ENCODE measurements at regions not wholly inside any gene's neighbourhood (a gene's known extent, or its start where the extent isn't known, plus 50 kb on each side); places are given as distances from the start of the nearest gene placed in this dataset.

- TF ChIP-seq EGR1 (IDR thresholded peaks at IDR 0.05; ENCODE audit: low read depth) (no peak), ZFX (IDR thresholded peaks at IDR 0.05) (no peak), SIN3A (IDR thresholded peaks at IDR 0.05; ENCODE audit: low read depth) (no peak), CBX3 (IDR thresholded peaks at IDR 0.05; ENCODE audit: low read depth) (no peak), ELF1 (IDR thresholded peaks at IDR 0.05; ENCODE audit: borderline replicate concordance, low read depth) (no peak), CEBPB (IDR thresholded peaks at IDR 0.05; ENCODE audit: low read depth) (no peak), SP1 (IDR thresholded peaks at IDR 0.05; ENCODE audit: low read depth) (no peak), ZNF274 (IDR thresholded peaks at IDR 0.05; ENCODE audit: low read depth, low read length) (no peak)
Measured at GRCh38 chr5:74428876-74429275, 211.7 kb downstream of the ENC1 start (continued).

GRCh38 chr5:74428275-74428674 lies 212.3 kb downstream of the ENC1 start:
- no peaks in the 10 kb centered on the region for H4K20me1 ChIP-seq (ENCODE audit: insufficient read depth)
- no peak overlapping the region for H2AFZ ChIP-seq (ENCODE audit: low read depth, low read length, poor library complexity, severe bottlenecking)
- H3K9me2 ChIP-seq (ENCODE audit: insufficient read depth), result no peaks in the 10 kb centered on the region; the same call in 1 of the 2 replicates
- no peaks in the 10 kb centered on the region for H3K9me3 ChIP-seq (ENCODE audit: control insufficient read depth in 1 of 2, insufficient read depth in 1 of 2, low read depth in 1 of 2, low read length in 2 of 2)
- ChIA-PET RAD21 (ENCODE audit: low non-redundant PET in 1 of 2, low total read pairs in 2 of 2, uncharacterized antibody in 2 of 2, unreplicated experiment in 2 of 2) (no interaction called here), CTCF (no interaction called here), POLR2A (no interaction called here)
- H3K4me3 ChIP-seq (replicated peaks in 1 of 2; ENCODE audit: low read depth in 1 of 2, low read length in 2 of 2), result no peak overlapping the region
- DNase-seq (ENCODE audit: low read depth, low spot score) (no peak), ATAC-seq (no peak)
- H3K79me2 ChIP-seq (ENCODE audit: insufficient read depth, low read length), result no peaks in the 10 kb centered on the region
- H3K9ac ChIP-seq (ENCODE audit: low read length), result no peak overlapping the region
- H3K27me3 ChIP-seq (ENCODE audit: insufficient read depth, low read length), result no peaks in the 10 kb centered on the region
- H3K36me3 ChIP-seq (ENCODE audit: control insufficient read depth in 1 of 2, insufficient read depth in 2 of 2, low read length in 2 of 2), result no peaks in the 10 kb centered on the region
- intact Hi-C loops (cut with micrococcal nuclease), result no loop called here
- H3K4me1 ChIP-seq (ENCODE audit: control insufficient read depth in 1 of 2, insufficient read depth in 2 of 2, low read length in 2 of 2), result no peaks in the 10 kb centered on the region
- no peak overlapping the region for H3K27ac ChIP-seq (ENCODE audit: low read depth, low read length)
- TF ChIP-seq CBX3 (IDR thresholded peaks at IDR 0.05; ENCODE audit: low read depth), result no peak
- TF ChIP-seq POLR2AphosphoS5 (IDR thresholded peaks at IDR 0.05; ENCODE audit: low read depth, low read length), result no peak
- BruUV-seq (replicated peaks), result no TSS peak
- H3K4me2 ChIP-seq (ENCODE audit: low read length), result no peak overlapping the region

GRCh38 chr5:74426506-74426905 lies 214.0 kb downstream of the ENC1 start:
- no peaks in the 10 kb centered on the region for H3K4me1 ChIP-seq (ENCODE audit: control insufficient read depth in 1 of 2, insufficient read depth in 2 of 2, low read length in 2 of 2)
- no peak overlapping the region for H2AFZ ChIP-seq (ENCODE audit: low read depth, low read length, poor library complexity, severe bottlenecking)
- BruUV-seq (replicated peaks), result no TSS peak
- CTCF ChIA-PET, result no interaction called here
- no peak overlapping the region for H3K9ac ChIP-seq (ENCODE audit: low read length)
- no peak for ATAC-seq
- intact Hi-C loops (cut with micrococcal nuclease), result no loop called here
- POLR2A ChIA-PET, result no interaction called here
- no peaks in the 10 kb centered on the region for H3K36me3 ChIP-seq (ENCODE audit: control insufficient read depth in 1 of 2, insufficient read depth in 2 of 2, low read length in 2 of 2)
- no peaks in the 10 kb centered on the region for H3K79me2 ChIP-seq (ENCODE audit: insufficient read depth, low read length)
- H3K27me3 ChIP-seq (ENCODE audit: insufficient read depth, low read length), result no peaks in the 10 kb centered on the region
- no peaks in the 10 kb centered on the region; the same call in 1 of the 2 replicates for H3K9me2 ChIP-seq (ENCODE audit: insufficient read depth)
- no peak overlapping the region for H3K27ac ChIP-seq (ENCODE audit: low read depth, low read length)
- TF ChIP-seq SP1 (IDR thresholded peaks at IDR 0.05; ENCODE audit: low read depth), result no peak
- TF ChIP-seq CBX3 (IDR thresholded peaks at IDR 0.05; ENCODE audit: low read depth), result no peak
- no peak for TF ChIP-seq TCF7L2 (IDR thresholded peaks at IDR 0.05; ENCODE audit: borderline replicate concordance, extremely low read depth, insufficient read depth, insufficient read length)
- no peak for TF ChIP-seq ZBTB33 (IDR thresholded peaks at IDR 0.05; ENCODE audit: extremely low read depth, insufficient replicate concordance, low read length)
- TF ChIP-seq SIN3A (IDR thresholded peaks at IDR 0.05; ENCODE audit: low read depth), result no peak
- no peak for TF ChIP-seq EGR1 (IDR thresholded peaks at IDR 0.05; ENCODE audit: low read depth)
- TF ChIP-seq RAD21 (IDR thresholded peaks at IDR 0.05; ENCODE audit: low read depth), result no peak
- no peak for TF ChIP-seq SRF (IDR thresholded peaks at IDR 0.05; ENCODE audit: low read depth)
- no peaks in the 10 kb centered on the region for H3K9me3 ChIP-seq (ENCODE audit: control insufficient read depth in 1 of 2, insufficient read depth in 1 of 2, low read depth in 1 of 2, low read length in 2 of 2)
- no peaks in the 10 kb centered on the region for H4K20me1 ChIP-seq (ENCODE audit: insufficient read depth)
- no peak overlapping the region for H3K4me3 ChIP-seq (replicated peaks in 1 of 2; ENCODE audit: low read depth in 1 of 2, low read length in 2 of 2)
- DNase-seq (ENCODE audit: low read depth, low spot score), result no peak
- RAD21 ChIA-PET (ENCODE audit: low non-redundant PET in 1 of 2, low total read pairs in 2 of 2, uncharacterized antibody in 2 of 2, unreplicated experiment in 2 of 2), result no interaction called here
- H3K4me2 ChIP-seq (ENCODE audit: low read length), result no peak overlapping the region
